Endothelial cell of umbilical vein (primary cell): ENCODE measurements at regions not wholly inside any gene's neighbourhood (a gene's known extent, or its start where the extent isn't known, plus 50 kb on each side); places are given as distances from the start of the nearest gene placed in this dataset.

Experiments used
- BruUV-seq: library from RNA; stranded (reverse); fragments of 400-500 nt; replicated peaks from 2 replicates; lab custom pipeline; 2021; lab: Mats Ljungman, UMichigan
- CTCF ChIA-PET: fragments of 300-600, 350-600 bp; sonication (Branson Sonifier 250); formaldehyde crosslinking; loops from one replicate; lab custom pipeline; 2021; ENCODE audit warnings: antibody characterized with exemption, inconsistent platforms; lab: Charles Lee
- POLR2A ChIA-PET: fragments of 300-600, 350-600 bp; sonication (Branson Sonifier 250); formaldehyde crosslinking; loops from one replicate; lab custom pipeline; 2021; ENCODE audit warnings: antibody characterized with exemption, inconsistent platforms; lab: Charles Lee
- DNase-seq: peaks from one replicate; pipeline ENCODE4 v3.0.0-alpha.2; 2011; ENCODE audit warnings: low read depth, low spot score
- FAIRE-seq: peaks from 2 replicates; lab custom pipeline; 2011; peaks lifted over from hg19 to GRCh38; lab: Jason Lieb, UNC
- H2AFZ ChIP-seq: 2 replicates; pipeline ENCODE4 v1.6.0; 2012; ENCODE audit warnings: low read depth, low read length, control low read depth, inconsistent platforms
- H3K27ac ChIP-seq: 2 replicates; pipeline ENCODE4 v1.5.1; 2011; ENCODE audit warnings: low read depth, mild to moderate bottlenecking, control low read depth, low read length, moderate library complexity; ENCODE audit not compliant: insufficient read depth
- H3K27me3 ChIP-seq, 2 experiments: 2 replicates each; pipeline versions ENCODE4 v1.6.0 to v1.6.1; 2011; ENCODE audit warnings: low read length in 2 of 2, mixed read lengths in 1 of 2; ENCODE audit not compliant: control insufficient read depth in 2 of 2, insufficient read depth in 2 of 2
- H3K36me3 ChIP-seq, 2 experiments: 2 replicates in 1 of 2; 3 replicates in 1 of 2; pipeline ENCODE4 v1.5.1; 2011; ENCODE audit warnings: low read length in 2 of 2, mild to moderate bottlenecking in 1 of 2, moderate library complexity in 1 of 2; ENCODE audit not compliant: control insufficient read depth in 2 of 2, insufficient read depth in 2 of 2; ENCODE audit errors: extremely low read depth in 1 of 2
- H3K4me1 ChIP-seq: 3 replicates; pipeline ENCODE4 v1.5.1; 2011; ENCODE audit warnings: mild to moderate bottlenecking, low read length; ENCODE audit not compliant: control insufficient read depth, insufficient read depth; ENCODE audit errors: extremely low read depth
- H3K4me2 ChIP-seq: 2 replicates; pipeline ENCODE4 v1.6.1; 2011; ENCODE audit warnings: low read length, control low read depth, mixed read lengths; ENCODE audit not compliant: insufficient read depth
- H3K4me3 ChIP-seq, 3 experiments: fragments of 200-600 bp in 1 of 3; sonication (generic), shearing (Covaris generic) in 1 of 3; replicated peaks in 1 of 3; 2 replicates each; pipeline ENCODE4 v1.5.1; 2011 to 2016; ENCODE audit warnings: control low read depth in 3 of 3, low read length in 3 of 3, mild to moderate bottlenecking in 2 of 3, inconsistent platforms in 1 of 3, low read depth in 1 of 3, moderate library complexity in 1 of 3; ENCODE audit not compliant: insufficient read depth in 1 of 3
- H3K79me2 ChIP-seq: 2 replicates; pipeline ENCODE4 v1.6.0; 2012; ENCODE audit warnings: low read length, inconsistent platforms; ENCODE audit not compliant: control insufficient read depth, insufficient read depth
- H3K9ac ChIP-seq: replicated peaks from 2 replicates; pipeline ENCODE3; 2011; ENCODE audit warnings: low read length, control low read depth; ENCODE audit not compliant: insufficient read depth; ENCODE audit errors: extremely low read depth
- H3K9me1 ChIP-seq: replicated peaks from 3 replicates; pipeline ENCODE4 v1.6.0; 2011; ENCODE audit warnings: mild to moderate bottlenecking, low read length; ENCODE audit not compliant: control insufficient read depth, insufficient read depth; ENCODE audit errors: extremely low read depth
- H3K9me3 ChIP-seq: replicated peaks from 2 replicates; pipeline ENCODE4 v1.5.1; 2012; ENCODE audit warnings: low read length, inconsistent platforms; ENCODE audit not compliant: control insufficient read depth, insufficient read depth
- H4K20me1 ChIP-seq: replicated peaks from 2 replicates; pipeline ENCODE3; 2011; ENCODE audit warnings: mild to moderate bottlenecking, low read length; ENCODE audit not compliant: control insufficient read depth, insufficient read depth; ENCODE audit errors: extremely low read depth
- CTCF ChIP-seq, 2 donors: IDR thresholded peaks; 1 replicate in 1 of 2; 2 replicates in 1 of 2; pipeline ENCODE4 v1.5.1; 2011; ENCODE audit warnings: low read length in 2 of 2, mild to moderate bottlenecking in 2 of 2, moderate library complexity in 2 of 2, control low read depth in 1 of 2, inconsistent platforms in 1 of 2, low read depth in 1 of 2; ENCODE audit not compliant: insufficient read depth in 1 of 2; ENCODE audit errors: extremely low read depth in 1 of 2
- EZH2 ChIP-seq: IDR thresholded peaks from 2 replicates; pipeline ENCODE4 v1.6.1; 2012; ENCODE audit warnings: borderline replicate concordance, low read depth, mild to moderate bottlenecking, moderate library complexity, low read length, inconsistent platforms; ENCODE audit not compliant: severe bottlenecking
- FOS ChIP-seq: IDR thresholded peaks from 2 replicates; pipeline ENCODE4 v1.6.1; 2011; ENCODE audit warnings: mild to moderate bottlenecking, low read length, moderate library complexity, borderline replicate concordance; ENCODE audit not compliant: insufficient read depth
- GATA2 ChIP-seq: IDR thresholded peaks from 2 replicates; pipeline ENCODE4 v1.7.0; 2011; ENCODE audit warnings: low read depth, mild to moderate bottlenecking, moderate library complexity, mixed read lengths, low read length; ENCODE audit not compliant: insufficient read length, insufficient read depth
- JUN ChIP-seq: IDR thresholded peaks from 2 replicates; pipeline ENCODE4 v1.6.1; 2011; ENCODE audit warnings: borderline replicate concordance, low read depth; ENCODE audit not compliant: insufficient read length, insufficient read depth
- MAX ChIP-seq: IDR thresholded peaks from 2 replicates; pipeline ENCODE4 v1.6.1; 2011; ENCODE audit not compliant: insufficient read depth, insufficient read length
- MYC ChIP-seq: IDR thresholded peaks from one replicate; pipeline ENCODE4 v1.6.1; 2011; ENCODE audit warnings: mild to moderate bottlenecking, low read depth, low read length
- POLR2A ChIP-seq: IDR thresholded peaks from 2 replicates; pipeline ENCODE4 v1.6.1; 2012; ENCODE audit warnings: low read depth, mild to moderate bottlenecking, control low read depth, low read length
- POLR2AphosphoS5 ChIP-seq: IDR thresholded peaks from 2 replicates; pipeline ENCODE4 v1.6.1; 2012; ENCODE audit warnings: low read depth, mild to moderate bottlenecking, control low read depth, low read length, moderate library complexity; ENCODE audit not compliant: insufficient read depth
- dilution Hi-C: fragments of 300-500 bp; cut with MboI; formaldehyde crosslinking; loops from one replicate; pipeline ENCODE4 v1.15.0; 2019; ENCODE audit warnings: low sequenced_read_pairs; ENCODE audit not compliant: extremely low pct_ligation_motif_present
- intact Hi-C: fragments of 100-400 bp; cut with micrococcal nuclease; formaldehyde crosslinking; loops from one replicate; pipeline ENCODE4 v1.10.0; 2022

GRCh38 chr7:26443006-26443405 is 151.3 kb downstream of the SNX10 start:
- H3K79me2 ChIP-seq = no peaks in the 10 kb centered on the region

GRCh38 chr7:26443751-26444150 is 152.1 kb downstream of the SNX10 start:
- no peaks in the 10 kb centered on the region for H3K27me3 ChIP-seq
- no peak for TF ChIP-seq POLR2AphosphoS5
- no peak for TF ChIP-seq MAX
- no peak for TF ChIP-seq POLR2A
- TF ChIP-seq EZH2 = no peak
- TF ChIP-seq FOS = no peak
- TF ChIP-seq MYC = no peak
- no peak for TF ChIP-seq JUN
- no peak for TF ChIP-seq GATA2
- no peak for TF ChIP-seq CTCF (IDR thresholded peaks at IDR 0.05; ENCODE audit: extremely low read depth in 1 of 2, insufficient read depth in 1 of 2, low read depth in 1 of 2, low read length in 2 of 2)
- FAIRE-seq (no peak), DNase-seq (no peak)
- no peak overlapping the region for H3K27ac ChIP-seq
- H3K9me1 ChIP-seq = no peaks in the 10 kb centered on the region
- intact Hi-C loops (no loop called here), dilution Hi-C loops (no loop called here)
- H3K9ac ChIP-seq = no peak overlapping the region
- no peak overlapping the region for H3K4me3 ChIP-seq
- no peaks in the 10 kb centered on the region for H4K20me1 ChIP-seq
- no TSS peak for BruUV-seq
- H3K9me3 ChIP-seq = no peaks in the 10 kb centered on the region
- CTCF ChIA-PET = no interaction called here
- H2AFZ ChIP-seq = no peak overlapping the region
- POLR2A ChIA-PET = no interaction called here
- no peak overlapping the region for H3K4me2 ChIP-seq
- no peaks in the 10 kb centered on the region for H3K36me3 ChIP-seq
- H3K79me2 ChIP-seq = no peaks in the 10 kb centered on the region
- H3K4me1 ChIP-seq = peaks cover 4% of the 10 kb centered on the region

More at GRCh38 chr7:26443006-26443405, 151.3 kb downstream of the SNX10 start:
- Histone ChIP-seq H3K27me3 (no peaks in the 10 kb centered on the region), H2AFZ (no peak overlapping the region), H3K9ac (no peak overlapping the region), H4K20me1 (no peaks in the 10 kb centered on the region), H3K27ac (no peak overlapping the region), H3K9me3 (no peaks in the 10 kb centered on the region), H3K36me3 (no peaks in the 10 kb centered on the region), H3K9me1 (no peaks in the 10 kb centered on the region), H3K4me2 (no peak overlapping the region), H3K4me3 (no peak overlapping the region), H3K4me1 (no peaks in the 10 kb centered on the region)
- BruUV-seq = no TSS peak
- TF ChIP-seq MYC = no peak
- ChIA-PET CTCF (no interaction called here), POLR2A (no interaction called here)
- DNase-seq (no peak), FAIRE-seq (no peak)
- intact Hi-C loops = no loop called here
- dilution Hi-C loops = no loop called here
